ENCODE measurements at regions not wholly inside any gene's neighbourhood (a gene's known extent, or its start where the extent isn't known, plus 50 kb on each side); places are given as distances from the start of the nearest gene placed in this dataset.

DNA sequence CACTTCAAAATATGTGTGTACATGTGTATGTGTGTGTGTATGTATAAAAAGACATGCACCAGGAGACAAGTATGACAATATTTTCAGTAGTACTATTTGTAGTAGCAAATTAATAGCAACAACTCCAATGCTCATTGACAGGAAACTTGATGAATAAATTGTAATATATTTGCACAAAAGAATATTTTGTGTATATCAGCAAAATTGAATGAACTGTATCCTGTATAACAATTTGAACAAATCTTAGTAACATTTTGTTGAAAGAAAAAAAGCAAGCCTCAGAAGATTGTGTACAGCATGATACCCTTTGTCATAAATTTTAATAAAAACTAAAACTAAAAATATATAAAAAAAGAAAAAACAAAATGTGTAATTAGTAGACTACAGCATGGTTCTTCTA is 1367.3 kb upstream of the TMEFF2 start:
- Histone ChIP-seq H3K27ac (ENCODE audit: low read depth, low read length) (no peak overlapping the region), H3K9me3 (ENCODE audit: control insufficient read depth in 1 of 2, insufficient read depth in 1 of 2, low read depth in 1 of 2, low read length in 2 of 2) (no peaks in the 10 kb centered on the region), H3K27me3 (ENCODE audit: insufficient read depth, low read length) (no peaks in the 10 kb centered on the region), H3K4me2 (ENCODE audit: low read length) (no peak overlapping the region), H3K4me1 (ENCODE audit: control insufficient read depth in 1 of 2, insufficient read depth in 2 of 2, low read length in 2 of 2) (no peaks in the 10 kb centered on the region), H3K4me3 (replicated peaks in 1 of 2; ENCODE audit: low read depth in 1 of 2, low read length in 2 of 2) (no peak overlapping the region), H3K79me2 (ENCODE audit: insufficient read depth, low read length) (no peaks in the 10 kb centered on the region), H3K9ac (ENCODE audit: low read length) (no peak overlapping the region), H3K36me3 (ENCODE audit: control insufficient read depth in 1 of 2, insufficient read depth in 2 of 2, low read length in 2 of 2) (no peaks in the 10 kb centered on the region), H2AFZ (ENCODE audit: low read depth, low read length, poor library complexity, severe bottlenecking) (no peak overlapping the region), H3K9me2 (ENCODE audit: insufficient read depth) (no peaks in the 10 kb centered on the region), H4K20me1 (ENCODE audit: insufficient read depth) (no peaks in the 10 kb centered on the region)
- CTCF ChIA-PET, result no interaction called here
- RAD21 ChIA-PET (ENCODE audit: low non-redundant PET in 1 of 2, low total read pairs in 2 of 2, uncharacterized antibody in 2 of 2, unreplicated experiment in 2 of 2), result no interaction called here
- TF ChIP-seq RAD21 (IDR thresholded peaks at IDR 0.05; ENCODE audit: low read depth), result no peak
- TF ChIP-seq EZH2phosphoT487 (IDR thresholded peaks at IDR 0.05; ENCODE audit: borderline replicate concordance), result no peak
- TF ChIP-seq SP1 (IDR thresholded peaks at IDR 0.05; ENCODE audit: low read depth), result no peak
- no peak for TF ChIP-seq ZNF274 (IDR thresholded peaks at IDR 0.05; ENCODE audit: low read depth, low read length)
- no peak for TF ChIP-seq ZFX (IDR thresholded peaks at IDR 0.05)
- no peak for TF ChIP-seq ELF1 (IDR thresholded peaks at IDR 0.05; ENCODE audit: borderline replicate concordance, low read depth)
- TF ChIP-seq, protein P1, sequence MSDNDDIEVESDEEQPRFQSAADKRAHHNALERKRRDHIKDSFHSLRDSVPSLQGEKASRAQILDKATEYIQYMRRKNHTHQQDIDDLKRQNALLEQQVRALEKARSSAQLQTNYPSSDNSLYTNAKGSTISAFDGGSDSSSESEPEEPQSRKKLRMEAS (IDR thresholded peaks at IDR 0.05), result no peak
- TF ChIP-seq CBX3 (IDR thresholded peaks at IDR 0.05; ENCODE audit: low read depth), result no peak
- TF ChIP-seq POLR2A (IDR thresholded peaks at IDR 0.05; ENCODE audit: borderline replicate concordance, extremely low read depth, insufficient read depth, insufficient read length), result no peak
- no peak for TF ChIP-seq SIN3A (IDR thresholded peaks at IDR 0.05; ENCODE audit: low read depth)
- TF ChIP-seq SRF (IDR thresholded peaks at IDR 0.05; ENCODE audit: low read depth), result no peak
- TF ChIP-seq CEBPB (IDR thresholded peaks at IDR 0.05; ENCODE audit: low read depth), result no peak
- no peak for TF ChIP-seq POLR2AphosphoS5 (IDR thresholded peaks at IDR 0.05; ENCODE audit: low read depth, low read length)
- TF ChIP-seq EZH2 (IDR thresholded peaks at IDR 0.05), result no peak
- no peak for TF ChIP-seq FOSL1 (IDR thresholded peaks at IDR 0.05; ENCODE audit: low read depth)
- TF ChIP-seq, protein P2, sequence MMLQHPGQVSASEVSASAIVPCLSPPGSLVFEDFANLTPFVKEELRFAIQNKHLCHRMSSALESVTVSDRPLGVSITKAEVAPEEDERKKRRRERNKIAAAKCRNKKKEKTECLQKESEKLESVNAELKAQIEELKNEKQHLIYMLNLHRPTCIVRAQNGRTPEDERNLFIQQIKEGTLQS (IDR thresholded peaks at IDR 0.05), result no peak
- TF ChIP-seq, protein P3, sequence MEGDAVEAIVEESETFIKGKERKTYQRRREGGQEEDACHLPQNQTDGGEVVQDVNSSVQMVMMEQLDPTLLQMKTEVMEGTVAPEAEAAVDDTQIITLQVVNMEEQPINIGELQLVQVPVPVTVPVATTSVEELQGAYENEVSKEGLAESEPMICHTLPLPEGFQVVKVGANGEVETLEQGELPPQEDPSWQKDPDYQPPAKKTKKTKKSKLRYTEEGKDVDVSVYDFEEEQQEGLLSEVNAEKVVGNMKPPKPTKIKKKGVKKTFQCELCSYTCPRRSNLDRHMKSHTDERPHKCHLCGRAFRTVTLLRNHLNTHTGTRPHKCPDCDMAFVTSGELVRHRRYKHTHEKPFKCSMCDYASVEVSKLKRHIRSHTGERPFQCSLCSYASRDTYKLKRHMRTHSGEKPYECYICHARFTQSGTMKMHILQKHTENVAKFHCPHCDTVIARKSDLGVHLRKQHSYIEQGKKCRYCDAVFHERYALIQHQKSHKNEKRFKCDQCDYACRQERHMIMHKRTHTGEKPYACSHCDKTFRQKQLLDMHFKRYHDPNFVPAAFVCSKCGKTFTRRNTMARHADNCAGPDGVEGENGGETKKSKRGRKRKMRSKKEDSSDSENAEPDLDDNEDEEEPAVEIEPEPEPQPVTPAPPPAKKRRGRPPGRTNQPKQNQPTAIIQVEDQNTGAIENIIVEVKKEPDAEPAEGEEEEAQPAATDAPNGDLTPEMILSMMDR (IDR thresholded peaks at IDR 0.05 in 2 of 3, conservative IDR thresholded peaks at IDR 0.05 in 1 of 3; ENCODE audit: borderline replicate concordance in 1 of 3, insufficient read depth in 1 of 3, low read depth in 2 of 3, low read length in 2 of 3), result no peak
- TF ChIP-seq TCF7L2 (IDR thresholded peaks at IDR 0.05; ENCODE audit: borderline replicate concordance, extremely low read depth, insufficient read depth, insufficient read length), result no peak
- no peak for TF ChIP-seq EGR1 (IDR thresholded peaks at IDR 0.05; ENCODE audit: low read depth)
- DNase-seq (ENCODE audit: low read depth, low spot score), result no peak
- no peak for ATAC-seq
- BruUV-seq (replicated peaks), result no TSS peak
- POLR2A ChIA-PET, result no interaction called here
- intact Hi-C loops (cut with micrococcal nuclease), result no loop called here

Measured in HCT116 (cell line).